ENCODE measurements at regions not wholly inside any gene's neighbourhood (a gene's known extent, or its start where the extent isn't known, plus 50 kb on each side); places are given as distances from the start of the nearest gene placed in this dataset.

DNA sequence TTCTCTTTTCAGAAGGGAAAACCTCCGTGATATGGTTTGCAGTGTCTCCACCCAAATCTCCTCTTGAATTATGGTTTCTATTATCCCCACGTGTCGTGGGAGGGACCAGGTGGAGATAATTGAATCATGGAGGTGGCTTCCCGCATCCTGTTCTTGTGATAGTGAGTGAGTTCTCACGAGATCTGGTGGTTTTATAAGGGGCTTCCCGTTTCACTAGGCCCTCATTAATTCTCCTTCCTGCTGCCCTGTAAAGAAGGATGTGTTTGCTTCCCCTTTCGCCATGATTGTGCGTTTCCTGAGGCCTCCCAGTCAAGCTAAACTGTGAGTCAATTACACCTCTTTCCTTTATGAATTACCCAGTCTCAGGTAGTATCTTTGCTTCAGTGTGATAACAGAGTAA, 692.7 kb upstream of the GRM7 start (continued):
- TF ChIP-seq KLF13 (tag; IDR thresholded peaks at IDR 0.05; ENCODE audit: borderline replicate concordance, low read depth) = no peak

DNA sequence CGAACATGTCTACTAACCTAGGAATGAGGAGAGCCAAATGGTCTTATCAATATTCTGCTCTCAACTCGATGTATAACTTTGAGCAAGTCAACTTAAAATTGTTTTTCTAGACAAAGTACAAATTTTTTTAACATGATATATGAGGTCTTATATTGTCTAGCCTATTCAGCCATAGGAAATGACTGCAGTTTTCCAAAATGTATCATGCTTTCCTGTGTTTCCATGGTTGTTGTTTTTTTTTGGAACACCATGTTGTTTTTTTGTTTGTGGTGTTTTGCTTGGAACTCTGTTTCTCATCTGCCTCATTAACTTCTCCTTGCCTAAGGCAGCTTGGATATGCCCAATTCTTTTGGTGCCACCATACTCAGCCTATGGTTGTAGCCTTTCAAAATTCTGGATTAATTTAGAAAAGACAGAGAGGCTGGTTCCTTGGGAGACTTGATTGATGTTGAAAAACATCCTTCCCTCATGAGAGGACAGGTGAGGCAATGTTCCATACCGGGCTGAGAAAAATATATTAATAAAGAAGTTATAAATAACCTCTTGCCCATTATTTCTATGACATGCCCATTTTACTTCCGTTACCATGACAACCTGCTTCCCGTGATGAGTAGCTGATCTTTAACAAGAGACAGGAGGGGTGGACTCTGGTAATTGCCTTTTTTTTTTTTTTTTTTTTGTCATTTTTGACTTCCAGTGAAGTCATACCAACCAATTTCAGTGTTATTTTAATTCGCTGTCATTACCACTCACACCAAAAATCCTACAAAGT, 687.9 kb upstream of the GRM7 start:
- H3K4me3 ChIP-seq = no peak overlapping the region
- in situ Hi-C loops (cut with MboI) = no loop called here
- no peak overlapping the region for H3K27ac ChIP-seq (ENCODE audit: extremely low read depth, low read depth, low read length)
- H3K4me2 ChIP-seq (ENCODE audit: insufficient read depth, low read length) = no peak overlapping the region
- no peaks in the 10 kb centered on the region for H3K9me3 ChIP-seq (replicated peaks; ENCODE audit: control insufficient read depth, insufficient read depth, low read depth, low read length)
- no peak overlapping the region for H3K9ac ChIP-seq (ENCODE audit: insufficient read depth in 1 of 2, low read depth in 2 of 2, low read length in 2 of 2)
- no peaks in the 10 kb centered on the region for H4K20me1 ChIP-seq (replicated peaks; ENCODE audit: control insufficient read depth, insufficient read depth, low read length)
- ChIA-PET POLR2A (interaction anchor here (0.7 kb wide), 1 partner anchor 102 kb away, joined by 3 read pairs; no protein-coding TSS in a partner anchor), CTCF (ENCODE audit: low intra/inter-chr PET ratio) (no interaction called here)
- no peaks in the 10 kb centered on the region for H3K36me3 ChIP-seq (ENCODE audit: control insufficient read depth, insufficient read depth, low read length)
- H2AFZ ChIP-seq (ENCODE audit: low read depth, low read length) = no peak overlapping the region
- ATAC-seq = no peak
- FAIRE-seq = no peak
- no TSS peak for BruUV-seq (replicated peaks)
- TF ChIP-seq RFX1 (IDR thresholded peaks at IDR 0.05) (peak; percentile 65), HNRNPH1 (optimal IDR thresholded peaks at IDR 0.05; ENCODE audit: low read depth, low read length) (no peak)
- no peaks in the 10 kb centered on the region for H3K79me2 ChIP-seq (ENCODE audit: control insufficient read depth, insufficient read depth, low read length)
- intact Hi-C loops (cut with micrococcal nuclease) = no loop called here
- no peaks in the 10 kb centered on the region for H3K9me1 ChIP-seq (ENCODE audit: control insufficient read depth, insufficient read depth, low read length)
- no peak for DNase-seq (ENCODE audit: extremely low read depth in 1 of 4, low spot score in 3 of 4)
- no peaks in the 10 kb centered on the region for H3K27me3 ChIP-seq (ENCODE audit: control insufficient read depth in 2 of 2, insufficient read depth in 2 of 2, low read length in 2 of 2)
- H3K4me1 ChIP-seq (replicated peaks in 1 of 2; ENCODE audit: control insufficient read depth in 2 of 2, insufficient read depth in 2 of 2, low read length in 2 of 2) = no peaks in the 10 kb centered on the region
- WGBS (ENCODE audit: insufficient coverage, low coverage, missing lambda C conversion rate) = under 1% methylated on average over 6 of the region's 6 CpGs

DNA sequence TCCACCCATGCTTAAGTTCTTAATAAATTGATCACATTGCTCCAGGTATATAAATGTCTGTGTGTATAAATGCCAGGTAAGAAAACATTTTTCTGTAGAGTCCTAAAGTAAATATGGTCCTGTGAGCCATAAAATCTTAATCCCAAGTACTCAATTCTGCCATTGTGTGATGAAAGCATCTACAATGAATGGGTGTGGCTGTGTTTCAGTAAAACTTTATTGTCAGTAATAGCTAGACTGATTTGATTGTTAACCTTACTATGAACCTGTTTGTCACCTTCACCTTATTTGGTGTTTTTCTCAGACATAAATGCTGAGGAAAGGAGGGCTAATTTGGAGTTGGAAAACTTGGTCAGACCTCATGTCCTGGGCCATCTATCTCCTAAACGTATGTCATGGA, 683.5 kb upstream of the GRM7 start:
- Histone ChIP-seq H3K4me1 (replicated peaks in 1 of 2; ENCODE audit: control insufficient read depth in 2 of 2, insufficient read depth in 2 of 2, low read length in 2 of 2) (no peaks in the 10 kb centered on the region), H3K9ac (ENCODE audit: insufficient read depth in 1 of 2, low read depth in 2 of 2, low read length in 2 of 2) (no peak overlapping the region), H3K4me3 (no peak overlapping the region), H3K4me2 (ENCODE audit: insufficient read depth, low read length) (no peak overlapping the region), H3K27me3 (ENCODE audit: control insufficient read depth in 2 of 2, insufficient read depth in 2 of 2, low read length in 2 of 2) (no peaks in the 10 kb centered on the region), H3K9me1 (ENCODE audit: control insufficient read depth, insufficient read depth, low read length) (no peaks in the 10 kb centered on the region), H3K9me3 (replicated peaks; ENCODE audit: control insufficient read depth, insufficient read depth, low read depth, low read length) (no peaks in the 10 kb centered on the region), H3K27ac (ENCODE audit: extremely low read depth, low read depth, low read length) (no peak overlapping the region), H3K36me3 (ENCODE audit: control insufficient read depth, insufficient read depth, low read length) (no peaks in the 10 kb centered on the region), H4K20me1 (replicated peaks; ENCODE audit: control insufficient read depth, insufficient read depth, low read length) (no peaks in the 10 kb centered on the region), H2AFZ (ENCODE audit: low read depth, low read length) (no peak overlapping the region), H3K79me2 (ENCODE audit: control insufficient read depth, insufficient read depth, low read length) (no peaks in the 10 kb centered on the region)
- POLR2A ChIA-PET = no interaction called here
- intact Hi-C loops (cut with micrococcal nuclease) = no loop called here
- in situ Hi-C loops (cut with MboI) = no loop called here
- ATAC-seq (no peak), DNase-seq (ENCODE audit: extremely low read depth in 1 of 4, low spot score in 3 of 4) (no peak), FAIRE-seq (no peak)
- CTCF ChIA-PET (ENCODE audit: low intra/inter-chr PET ratio) = no interaction called here
- no TSS peak for BruUV-seq (replicated peaks)
- WGBS (ENCODE audit: insufficient coverage, low coverage, missing lambda C conversion rate) = 0% methylated on average over 1 of the region's 1 CpG
- TF ChIP-seq, protein P1, sequence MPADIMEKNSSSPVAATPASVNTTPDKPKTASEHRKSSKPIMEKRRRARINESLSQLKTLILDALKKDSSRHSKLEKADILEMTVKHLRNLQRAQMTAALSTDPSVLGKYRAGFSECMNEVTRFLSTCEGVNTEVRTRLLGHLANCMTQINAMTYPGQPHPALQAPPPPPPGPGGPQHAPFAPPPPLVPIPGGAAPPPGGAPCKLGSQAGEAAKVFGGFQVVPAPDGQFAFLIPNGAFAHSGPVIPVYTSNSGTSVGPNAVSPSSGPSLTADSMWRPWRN (IDR thresholded peaks at IDR 0.05; ENCODE audit: low read depth) = no peak
- TF ChIP-seq EP300 (IDR thresholded peaks at IDR 0.05; ENCODE audit: low read length) (no peak), SUPT5H (IDR thresholded peaks at IDR 0.05) (no peak), EHMT2 (IDR thresholded peaks at IDR 0.05) (no peak), IFI16 (CRISPR knock-in tag; IDR thresholded peaks at IDR 0.05) (no peak)
- TF ChIP-seq, protein P2, sequence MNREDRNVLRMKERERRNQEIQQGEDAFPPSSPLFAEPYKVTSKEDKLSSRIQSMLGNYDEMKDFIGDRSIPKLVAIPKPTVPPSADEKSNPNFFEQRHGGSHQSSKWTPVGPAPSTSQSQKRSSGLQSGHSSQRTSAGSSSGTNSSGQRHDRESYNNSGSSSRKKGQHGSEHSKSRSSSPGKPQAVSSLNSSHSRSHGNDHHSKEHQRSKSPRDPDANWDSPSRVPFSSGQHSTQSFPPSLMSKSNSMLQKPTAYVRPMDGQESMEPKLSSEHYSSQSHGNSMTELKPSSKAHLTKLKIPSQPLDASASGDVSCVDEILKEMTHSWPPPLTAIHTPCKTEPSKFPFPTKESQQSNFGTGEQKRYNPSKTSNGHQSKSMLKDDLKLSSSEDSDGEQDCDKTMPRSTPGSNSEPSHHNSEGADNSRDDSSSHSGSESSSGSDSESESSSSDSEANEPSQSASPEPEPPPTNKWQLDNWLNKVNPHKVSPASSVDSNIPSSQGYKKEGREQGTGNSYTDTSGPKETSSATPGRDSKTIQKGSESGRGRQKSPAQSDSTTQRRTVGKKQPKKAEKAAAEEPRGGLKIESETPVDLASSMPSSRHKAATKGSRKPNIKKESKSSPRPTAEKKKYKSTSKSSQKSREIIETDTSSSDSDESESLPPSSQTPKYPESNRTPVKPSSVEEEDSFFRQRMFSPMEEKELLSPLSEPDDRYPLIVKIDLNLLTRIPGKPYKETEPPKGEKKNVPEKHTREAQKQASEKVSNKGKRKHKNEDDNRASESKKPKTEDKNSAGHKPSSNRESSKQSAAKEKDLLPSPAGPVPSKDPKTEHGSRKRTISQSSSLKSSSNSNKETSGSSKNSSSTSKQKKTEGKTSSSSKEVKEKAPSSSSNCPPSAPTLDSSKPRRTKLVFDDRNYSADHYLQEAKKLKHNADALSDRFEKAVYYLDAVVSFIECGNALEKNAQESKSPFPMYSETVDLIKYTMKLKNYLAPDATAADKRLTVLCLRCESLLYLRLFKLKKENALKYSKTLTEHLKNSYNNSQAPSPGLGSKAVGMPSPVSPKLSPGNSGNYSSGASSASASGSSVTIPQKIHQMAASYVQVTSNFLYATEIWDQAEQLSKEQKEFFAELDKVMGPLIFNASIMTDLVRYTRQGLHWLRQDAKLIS (CRISPR knock-in tag; IDR thresholded peaks at IDR 0.05) = no peak
